HT1080 (cell line): ENCODE measurements at regions not wholly inside any gene's neighbourhood (a gene's known extent, or its start where the extent isn't known, plus 50 kb on each side); places are given as distances from the start of the nearest gene placed in this dataset.
A peak's percentile ranks its signal among the peaks of the same experiment; 100 is the strongest.
"Not testable (repeated sequence)": the region's sequence is repeated elsewhere in the genome, so short reads cannot be mapped to it uniquely, and the experiment has no call there.

Source experiments
- DNase-seq: peaks from one replicate; pipeline ENCODE4 v3.0.0-alpha.2; 2015; ENCODE audit warnings: low read depth

DNA sequence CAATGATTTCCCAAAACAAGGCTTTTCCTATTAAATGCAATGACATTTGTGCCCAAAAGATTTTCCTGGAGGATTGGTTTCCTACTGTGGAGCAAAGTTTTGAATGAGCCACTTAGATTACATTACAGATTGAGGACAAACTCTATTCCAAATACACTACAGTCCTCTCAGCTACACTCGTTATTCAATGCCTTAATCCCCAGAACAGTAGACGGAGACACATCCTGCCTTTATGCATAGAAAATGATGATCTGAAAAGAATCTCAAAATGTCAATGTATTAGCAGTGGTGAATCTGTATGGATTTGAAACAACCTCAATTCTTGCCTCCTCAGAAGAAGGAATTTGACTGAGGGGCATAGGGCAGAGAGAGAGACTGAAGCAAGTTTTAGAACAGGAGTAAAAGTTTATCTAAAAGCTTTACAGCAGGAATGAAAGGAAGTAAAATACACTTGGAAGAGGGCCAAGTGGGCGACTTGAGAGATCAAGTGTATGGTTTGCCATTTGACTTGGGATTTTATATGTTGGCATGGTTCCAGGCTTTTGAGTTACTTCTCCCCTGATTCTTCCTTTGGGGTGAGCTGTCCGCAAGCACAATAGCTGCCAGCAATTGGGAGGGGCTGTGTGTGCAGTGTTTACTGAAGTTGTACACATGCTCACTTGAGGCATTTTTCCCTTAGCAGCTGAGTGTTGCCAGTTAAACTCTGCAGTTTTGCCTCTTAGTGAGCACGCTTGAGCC is 891.9 kb upstream of the MBL2 start:
- DNase-seq, result peak; percentile 21

- DNase-seq, result peak; percentile 3
Measured at GRCh38 chr10:53650794-53651193, 878.2 kb upstream of the MBL2 start.

- DNase-seq, result not testable (repeated sequence)
Measured at GRCh38 chr10:53647221-53647620, 874.6 kb upstream of the MBL2 start.

DNA sequence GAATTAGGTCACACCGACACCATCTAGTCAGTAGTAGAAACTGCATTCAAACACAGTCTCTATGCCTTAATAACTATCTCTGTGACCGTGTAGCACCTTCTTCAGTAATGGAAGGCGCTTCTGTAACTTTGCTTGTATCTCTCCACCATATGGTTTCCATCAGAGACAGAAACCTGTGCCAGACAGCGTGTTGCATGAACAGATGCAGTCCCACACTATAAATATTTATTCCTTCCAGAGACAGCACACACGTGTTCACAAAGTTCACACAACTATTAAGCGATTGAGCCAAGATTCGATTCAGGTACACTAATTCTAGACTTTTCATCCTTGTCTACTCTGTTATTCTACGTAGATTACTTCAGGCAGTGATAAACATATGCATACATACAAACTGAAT is 873.9 kb upstream of the MBL2 start:
- DNase-seq, result no peak

DNA sequence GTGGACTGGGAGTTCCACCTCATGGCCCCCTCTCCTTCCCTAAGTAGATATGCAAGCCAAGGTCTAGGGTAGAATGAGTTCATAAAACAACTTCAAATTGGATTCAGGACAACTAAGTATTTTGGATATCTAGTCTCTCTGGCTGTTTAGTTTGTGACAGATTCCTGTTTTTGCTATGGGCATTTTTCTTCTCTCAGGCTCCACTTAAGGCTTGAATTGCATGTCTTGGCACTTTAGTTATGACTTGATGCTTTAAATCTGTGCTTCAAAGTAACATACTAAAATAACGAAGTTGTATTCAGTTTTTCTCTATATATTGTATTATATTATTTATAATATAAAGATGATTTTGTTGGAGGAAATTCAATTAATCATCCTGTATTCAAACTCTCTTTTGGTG is 873.4 kb upstream of the MBL2 start:
- no peak for DNase-seq

- DNase-seq, result no peak
Measured at GRCh38 chr10:53638006-53638405, 865.4 kb upstream of the MBL2 start.

- no peak for DNase-seq
Measured at GRCh38 chr10:53624722-53625121, 852.1 kb upstream of the MBL2 start.

DNA sequence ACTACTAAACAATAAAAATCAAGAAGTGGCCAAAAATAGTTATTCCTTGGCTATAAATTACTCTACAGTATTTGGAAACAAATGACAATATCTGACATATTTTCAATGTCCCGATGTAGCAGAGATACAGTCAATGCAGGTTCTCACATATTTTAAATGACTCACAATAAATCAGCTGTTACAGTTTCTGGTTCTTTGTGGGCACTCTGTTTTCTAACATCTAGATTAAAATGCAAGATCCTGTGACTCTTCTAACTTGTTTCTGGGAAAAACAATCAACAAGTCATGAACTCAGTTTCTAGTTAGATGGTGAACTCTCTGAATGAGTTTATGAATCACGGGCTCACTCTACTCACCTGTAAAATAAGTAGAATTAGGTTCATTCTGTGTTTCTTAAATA is 849.6 kb upstream of the MBL2 start:
- DNase-seq, result no peak

DNA sequence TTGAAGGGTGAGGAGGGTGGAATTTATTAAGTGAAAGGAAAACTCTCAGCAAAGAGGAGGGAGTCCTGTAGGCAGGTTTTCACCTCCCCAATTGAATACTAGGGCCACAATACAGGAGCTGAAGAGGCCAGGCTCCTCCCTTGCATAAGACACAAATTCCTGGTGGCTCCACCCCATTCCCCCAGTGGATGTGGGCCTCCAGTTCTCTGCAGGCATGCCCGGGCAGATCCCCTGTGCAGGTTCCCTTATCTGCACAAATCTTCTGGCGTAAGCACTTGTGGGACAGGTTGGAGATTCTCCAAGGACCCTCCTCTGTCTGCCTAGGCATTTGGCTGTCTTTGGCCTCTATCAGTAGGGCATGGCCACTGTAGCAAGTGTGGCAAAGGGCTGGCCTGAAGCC is 847.1 kb upstream of the MBL2 start:
- DNase-seq, result peak; percentile 56

GRCh38 chr10:53607691-53608090 is 835.1 kb upstream of the MBL2 start:
- DNase-seq, result no peak

DNA sequence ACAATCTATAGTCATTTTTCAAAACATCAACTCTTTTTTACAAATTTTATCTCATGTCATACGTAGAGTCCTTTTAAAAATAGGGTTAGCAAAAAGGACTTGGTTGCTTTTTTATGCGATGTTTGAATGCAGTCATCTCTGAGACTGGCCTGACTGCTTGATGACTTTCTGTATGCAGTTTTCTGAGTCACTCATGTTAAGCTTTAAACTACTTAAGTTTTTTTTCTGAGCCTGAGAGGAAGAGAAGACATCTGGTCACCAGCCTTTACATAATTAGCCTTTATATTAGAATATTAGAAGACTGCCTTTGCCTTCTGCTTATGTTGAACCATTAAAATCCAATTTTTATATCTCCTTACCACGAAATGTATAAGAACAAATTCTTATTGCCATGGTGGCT is 834.4 kb upstream of the MBL2 start:
- DNase-seq, result peak; percentile 7

DNA sequence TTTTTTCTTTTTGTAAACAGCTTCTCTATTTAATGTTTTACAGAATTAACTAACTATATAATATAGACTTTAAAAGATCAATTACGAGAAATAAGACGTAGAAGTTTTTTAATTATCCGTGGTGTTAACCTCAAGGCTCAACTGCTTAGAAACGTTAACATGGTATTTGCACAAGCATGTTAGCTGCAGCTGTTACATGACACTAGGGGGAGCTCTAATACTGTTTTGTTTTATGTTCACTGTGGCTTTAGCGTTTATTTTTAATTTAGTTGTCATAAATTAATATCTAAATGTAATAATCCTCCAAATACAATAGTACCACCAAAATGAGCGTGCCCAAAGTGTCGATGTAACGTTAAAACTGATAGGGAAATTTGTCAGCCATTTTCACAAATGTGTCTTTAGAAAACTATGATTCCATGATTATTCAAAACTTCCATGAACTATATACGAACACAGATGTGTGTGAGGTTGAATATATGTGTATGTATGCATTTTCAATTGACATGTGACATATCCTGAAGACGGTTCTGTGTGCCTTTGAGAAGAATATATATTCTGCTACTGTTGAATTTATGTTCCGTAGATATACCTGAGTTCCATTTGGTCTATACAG is 828.8 kb upstream of the MBL2 start:
- peak; percentile 13 for DNase-seq

DNA sequence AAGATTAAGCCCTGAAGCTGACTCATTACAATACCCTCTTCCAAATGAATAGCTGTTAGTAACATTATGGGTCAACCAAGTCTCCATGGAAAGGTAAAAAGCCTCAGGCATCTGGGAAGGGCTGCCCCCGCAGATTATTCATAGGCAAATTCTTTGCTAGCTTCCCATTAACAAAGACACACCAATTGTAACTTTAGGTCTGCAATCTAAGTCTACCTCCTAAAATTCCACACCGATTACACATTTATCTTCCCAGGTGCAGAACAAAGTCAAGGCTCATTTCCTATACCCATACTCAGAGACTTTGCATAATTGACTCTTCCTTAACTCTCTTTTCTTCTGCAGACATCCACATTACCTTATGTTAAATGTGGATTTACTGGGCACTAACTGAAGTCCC is 826.3 kb upstream of the MBL2 start:
- DNase-seq, result peak; percentile 24

GRCh38 chr10:53597835-53598251 is 825.3 kb upstream of the MBL2 start:
- DNase-seq, result no peak

- no peak for DNase-seq
Measured at GRCh38 chr10:53580465-53580864, 807.9 kb upstream of the MBL2 start.

DNA sequence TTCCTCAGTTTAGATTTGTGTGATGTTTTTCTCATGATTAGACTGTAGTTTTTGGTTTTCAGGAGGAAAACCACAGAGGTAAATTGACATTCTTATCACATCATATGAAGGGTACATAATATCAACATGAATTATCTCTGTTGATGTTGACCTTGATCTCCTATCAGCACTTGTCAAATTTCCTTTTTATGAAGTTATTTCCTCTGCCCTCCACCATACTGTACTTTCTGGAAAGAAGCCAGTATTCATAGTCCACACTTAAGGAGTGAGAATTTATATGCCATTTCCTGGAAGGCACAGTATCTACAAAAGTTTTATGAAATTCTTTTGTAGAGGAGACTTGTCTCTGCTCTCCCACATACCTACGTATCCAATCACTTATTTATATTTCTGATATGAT is 807.2 kb upstream of the MBL2 start:
- no peak for DNase-seq

DNA sequence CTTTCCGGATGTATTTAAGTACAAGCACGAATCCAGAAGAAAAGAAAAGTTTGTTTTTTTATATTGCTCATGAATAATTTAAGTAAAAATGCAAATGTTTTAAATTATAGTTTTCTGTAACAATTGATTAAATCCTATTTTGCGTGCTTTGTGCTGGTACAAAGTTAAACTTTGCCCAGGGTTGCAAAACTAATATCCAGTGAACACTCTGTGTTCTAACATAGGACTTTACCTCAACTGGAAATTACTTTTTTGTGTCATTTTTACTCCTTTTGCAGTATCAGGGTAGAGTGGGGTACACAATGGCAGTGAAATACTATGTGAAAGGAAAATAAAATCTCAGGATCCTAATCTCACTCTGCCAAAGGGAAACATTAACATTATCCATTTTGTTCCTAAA is 801.4 kb upstream of the MBL2 start:
- no peak for DNase-seq

DNA sequence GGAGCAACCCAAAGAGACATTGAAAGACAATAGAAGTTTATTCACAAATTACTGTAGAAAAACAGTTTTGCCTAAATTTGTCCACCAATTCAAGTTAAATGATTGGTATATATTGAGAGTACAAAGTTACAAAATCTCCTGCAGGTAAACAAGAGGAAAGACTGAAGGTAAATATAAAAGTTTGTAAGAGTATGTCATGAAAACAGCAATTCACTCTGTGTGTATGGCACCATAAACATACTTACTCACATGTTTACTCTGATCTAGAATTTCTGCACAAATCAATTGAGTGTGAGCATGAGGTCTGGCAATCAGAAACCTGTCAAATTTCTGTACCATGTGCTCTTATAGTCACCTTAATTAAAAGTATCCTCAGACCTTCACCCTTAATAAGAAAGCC is 800.9 kb upstream of the MBL2 start:
- DNase-seq, result no peak

- DNase-seq, result no peak
Measured at GRCh38 chr10:53572799-53573198, 800.2 kb upstream of the MBL2 start.

DNA sequence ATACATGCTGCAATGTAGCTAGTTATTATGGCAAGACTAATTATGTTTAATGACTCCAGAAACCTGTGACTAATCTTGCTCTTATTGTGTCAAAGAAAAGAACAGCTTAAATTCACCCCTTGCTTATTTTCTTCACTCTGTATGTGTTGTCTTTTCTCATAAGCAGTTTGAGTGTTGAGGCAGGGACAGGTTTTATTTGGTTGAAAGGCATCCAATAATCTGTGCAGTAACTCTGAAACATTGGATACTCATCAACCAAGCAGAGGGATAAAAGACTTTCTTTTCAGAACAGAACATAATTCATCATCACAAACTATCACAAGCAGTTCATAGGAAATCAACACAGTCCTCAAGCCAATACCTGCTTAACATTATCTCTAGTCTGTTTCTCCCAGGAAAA is 797.6 kb upstream of the MBL2 start:
- DNase-seq, result no peak

DNA sequence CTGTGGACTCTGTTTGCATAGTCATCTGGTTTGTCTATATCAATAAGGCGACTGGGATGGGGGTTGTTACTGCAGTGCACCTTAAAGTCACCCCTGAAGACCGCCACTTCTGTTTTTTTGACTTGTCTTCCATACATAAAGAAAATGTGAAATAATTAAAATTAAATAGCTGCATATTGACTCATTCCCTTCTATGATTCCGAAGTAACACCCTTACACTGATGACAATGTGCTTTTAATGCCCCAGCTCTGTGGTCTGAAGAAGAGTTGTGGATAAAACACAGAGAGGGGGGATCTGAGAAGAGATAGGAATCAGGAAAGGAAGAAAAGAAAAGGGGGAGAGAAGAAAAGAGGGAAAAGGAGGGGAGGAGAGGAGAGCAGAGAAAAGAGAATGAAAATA is 796.9 kb upstream of the MBL2 start:
- no peak for DNase-seq

- DNase-seq, result no peak
Measured at GRCh38 chr10:53548664-53549063, 776.1 kb upstream of the MBL2 start.

DNA sequence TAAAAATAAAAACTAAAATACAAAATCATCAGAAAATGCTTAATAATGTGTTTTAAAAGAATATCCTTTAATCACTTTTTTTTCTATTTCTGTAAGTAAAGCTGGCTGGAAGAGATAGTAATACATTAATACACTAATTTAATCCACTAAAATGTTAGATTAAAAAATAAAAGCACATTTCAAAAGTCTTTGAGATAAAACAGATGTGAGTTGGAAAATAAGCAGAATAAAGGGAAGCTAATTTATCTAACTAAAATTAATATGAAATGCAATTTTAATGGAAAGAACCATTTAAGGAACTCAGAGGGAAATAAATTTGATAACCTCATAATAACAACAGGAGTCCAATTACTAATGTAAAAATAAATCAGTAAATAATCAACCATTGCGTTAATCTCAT is 774.8 kb upstream of the MBL2 start:
- no peak for DNase-seq
